GM21717 (cell line): ENCODE measurements at regions not wholly inside any gene's neighbourhood (a gene's known extent, or its start where the extent isn't known, plus 50 kb on each side); places are given as distances from the start of the nearest gene placed in this dataset.

ENCODE experiments used
- ATAC-seq: cut with Tn5 transposase; IDR thresholded peaks from one replicate; pipeline ENCODE4 v1.9.1; 2021; ENCODE audit warnings: mild to moderate bottlenecking, moderate library complexity; ENCODE audit not compliant: unreplicated experiment

DNA sequence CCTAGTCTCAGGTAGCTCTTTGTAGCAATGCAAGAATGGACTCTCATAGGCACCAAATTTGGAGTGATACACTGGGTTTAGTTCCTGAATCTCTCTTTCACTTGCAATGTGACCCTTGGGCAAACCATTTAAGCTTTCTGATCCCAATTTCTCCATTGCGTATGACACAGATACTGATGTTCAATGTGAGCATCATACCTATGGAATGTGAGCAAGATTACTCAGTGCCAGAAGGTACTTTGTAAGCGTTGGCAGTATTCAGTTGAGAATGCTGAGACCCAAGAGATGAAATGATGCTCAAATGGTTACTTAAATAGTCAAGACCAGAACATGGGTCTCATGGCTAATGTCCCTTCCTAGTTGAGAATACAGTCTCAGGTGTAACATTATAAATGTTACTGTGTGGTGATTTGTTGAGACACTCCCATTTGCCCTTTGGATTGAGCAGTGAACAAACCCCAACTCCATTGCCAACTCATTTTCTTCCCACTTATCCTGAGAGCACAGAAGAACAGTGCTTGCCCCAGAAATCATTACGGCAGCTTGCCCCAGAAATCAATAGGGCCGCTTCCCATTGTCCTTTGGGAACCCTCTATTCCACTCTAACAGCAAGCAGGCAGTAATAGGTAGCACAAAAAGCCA lies 134.1 kb downstream of the SOX9 start:
- ATAC-seq, result no peak

GRCh38 chr17:72255481-72255880 lies 134.7 kb downstream of the SOX9 start:
- ATAC-seq, result no peak

- ATAC-seq, result no peak
Measured at GRCh38 chr17:72258711-72259110, 137.9 kb downstream of the SOX9 start.

- no peak for ATAC-seq
Measured at GRCh38 chr17:72259922-72260321, 139.1 kb downstream of the SOX9 start.

- no peak for ATAC-seq
Measured at GRCh38 chr17:72262766-72263165, 141.9 kb downstream of the SOX9 start.

DNA sequence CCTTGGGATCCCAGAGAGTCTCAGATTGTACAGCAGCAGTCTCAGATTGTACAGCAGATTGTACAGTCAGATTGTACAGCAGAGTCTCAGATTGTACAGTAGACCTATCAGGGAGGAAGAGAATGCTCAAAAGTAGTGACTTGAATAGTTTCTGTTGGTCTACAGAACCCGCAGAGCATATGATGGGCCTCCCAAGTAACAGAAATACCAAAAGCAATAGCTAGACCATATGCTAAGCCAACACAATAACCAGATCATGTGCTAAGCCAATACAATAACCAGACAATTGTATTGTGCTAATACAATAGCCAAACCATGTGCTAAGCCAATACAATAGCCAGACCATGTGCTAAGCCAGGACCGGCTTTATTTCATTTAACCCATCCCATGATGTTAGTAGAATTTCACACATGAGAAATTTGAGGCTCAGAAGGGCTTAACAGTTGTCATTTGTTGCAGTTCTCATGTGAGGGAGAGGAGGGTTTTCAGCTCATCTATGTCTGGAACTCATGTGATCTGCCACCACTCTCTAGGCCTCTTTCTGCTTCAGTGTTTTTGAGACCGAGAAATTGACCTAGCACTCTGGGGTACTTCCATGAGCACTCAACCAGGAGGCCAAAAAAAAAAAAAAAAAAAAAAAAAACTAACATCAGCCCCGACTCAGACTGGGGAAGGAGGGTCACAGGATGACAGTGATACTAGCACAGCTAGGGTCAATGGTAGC lies 144.0 kb downstream of the SOX9 start:
- ATAC-seq, result no peak

DNA sequence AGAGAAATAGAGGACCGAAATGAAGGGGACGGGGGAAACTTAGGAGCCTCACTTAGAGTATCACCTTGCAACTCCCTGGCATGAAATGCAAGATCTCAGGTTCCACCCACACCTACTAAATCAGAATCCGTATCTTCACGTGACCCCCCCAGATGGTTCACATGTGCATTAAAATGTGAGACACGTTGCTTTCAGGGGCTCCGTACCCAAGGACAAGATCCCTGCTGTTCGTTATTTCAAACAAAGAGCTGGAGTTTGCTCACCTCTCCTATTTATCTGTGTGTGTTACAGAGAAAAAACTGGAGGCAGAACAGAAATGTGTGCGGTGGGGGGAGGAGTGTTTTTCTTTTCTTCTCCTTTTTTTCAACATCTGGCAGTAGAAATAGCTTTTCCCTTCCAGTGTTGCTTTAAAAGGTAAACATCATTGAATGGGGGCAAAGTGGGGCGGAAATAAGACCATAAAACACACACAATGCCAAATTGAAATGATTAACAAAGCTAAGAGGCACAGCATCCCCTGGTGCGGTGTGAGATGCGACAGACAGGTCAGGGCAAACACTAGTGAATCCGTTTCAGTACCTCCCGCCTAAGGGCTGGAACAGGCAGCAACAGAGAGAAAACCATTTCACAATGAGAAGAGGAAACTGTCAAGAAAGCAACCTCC lies 145.4 kb downstream of the SOX9 start:
- ATAC-seq, result no peak

DNA sequence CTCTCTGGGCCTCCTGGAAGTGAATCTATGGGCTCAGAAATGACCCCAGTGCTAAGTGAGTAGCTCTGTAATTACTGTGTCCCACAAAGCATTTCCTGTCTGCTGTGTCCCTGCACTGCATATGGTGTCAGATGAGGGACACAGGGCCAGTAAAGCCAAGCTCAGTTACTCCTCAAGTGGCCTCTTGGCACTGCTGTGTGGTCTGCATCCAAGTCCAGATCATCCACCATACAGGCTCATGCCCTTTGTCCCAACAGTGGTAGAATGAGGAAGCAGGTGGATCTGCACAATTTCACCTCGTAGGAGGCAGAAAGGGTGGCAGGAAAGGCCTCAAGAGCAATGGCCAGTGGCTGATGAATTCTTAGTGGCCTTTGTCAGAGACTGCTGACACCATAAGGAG lies 146.8 kb downstream of the SOX9 start:
- ATAC-seq, result no peak

- ATAC-seq, result no peak
Measured at GRCh38 chr17:72268431-72268830, 147.6 kb downstream of the SOX9 start.

- ATAC-seq, result no peak
Measured at GRCh38 chr17:72270273-72270924, 149.6 kb downstream of the SOX9 start.

DNA sequence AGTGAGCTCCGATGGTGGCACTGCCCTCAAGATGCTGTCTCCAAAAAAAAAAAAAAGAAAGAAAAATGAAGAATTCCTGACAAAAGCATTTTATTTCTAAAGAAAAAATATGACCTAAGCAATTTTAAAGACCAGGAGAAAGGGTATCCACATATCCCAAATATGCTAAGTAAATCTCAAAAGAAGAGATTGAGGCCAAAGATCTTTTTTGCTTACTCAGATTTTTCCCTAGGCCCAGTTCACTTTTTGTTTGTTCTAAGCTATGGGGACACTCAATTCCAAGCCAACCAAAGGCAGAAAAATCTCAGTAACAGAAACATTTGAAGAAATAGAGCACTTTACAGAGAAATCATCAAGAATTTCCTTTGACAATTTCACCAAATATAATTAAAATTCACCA lies 150.8 kb downstream of the SOX9 start:
- no peak for ATAC-seq

DNA sequence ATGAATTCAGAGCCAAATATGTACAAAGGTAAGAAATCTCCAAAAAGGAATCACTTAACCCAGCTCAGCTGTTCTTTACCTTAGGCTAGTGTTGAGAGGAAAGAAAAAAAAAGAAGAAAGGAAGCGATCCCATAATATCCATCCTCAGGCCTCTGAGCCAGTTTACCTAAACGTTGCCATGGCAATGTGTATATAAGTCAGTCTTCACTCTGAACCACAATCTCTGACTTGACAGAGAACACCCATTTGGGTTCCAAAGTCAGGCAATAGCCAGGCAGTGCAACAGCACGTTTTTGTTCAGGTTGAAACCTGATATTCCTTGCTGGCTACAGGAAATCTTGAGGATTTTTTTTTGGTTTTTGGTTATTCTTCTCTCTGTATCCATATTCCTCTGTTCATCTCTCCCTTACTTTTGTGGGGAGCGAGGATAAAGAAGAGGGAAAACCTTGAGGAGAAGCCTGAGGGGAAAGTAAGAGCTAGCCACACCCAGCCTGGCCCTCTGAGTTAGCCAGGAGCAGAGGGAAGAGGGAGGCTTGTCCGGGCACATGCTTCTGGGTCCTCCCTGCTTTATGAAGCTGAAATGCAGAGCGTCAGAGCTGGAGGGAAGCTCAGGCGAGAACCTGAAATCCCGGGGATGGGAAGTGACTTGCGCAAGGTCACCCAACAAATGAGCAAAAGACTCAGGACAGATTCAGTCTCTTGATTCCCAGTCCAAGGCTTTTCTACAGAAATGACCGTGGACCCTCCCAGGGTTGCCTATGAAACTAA lies 152.7 kb downstream of the SOX9 start:
- no peak for ATAC-seq

- ATAC-seq, result no peak
Measured at GRCh38 chr17:72274614-72275013, 153.8 kb downstream of the SOX9 start.

GRCh38 chr17:72280881-72281280 lies 160.1 kb downstream of the SOX9 start:
- ATAC-seq, result no peak

DNA sequence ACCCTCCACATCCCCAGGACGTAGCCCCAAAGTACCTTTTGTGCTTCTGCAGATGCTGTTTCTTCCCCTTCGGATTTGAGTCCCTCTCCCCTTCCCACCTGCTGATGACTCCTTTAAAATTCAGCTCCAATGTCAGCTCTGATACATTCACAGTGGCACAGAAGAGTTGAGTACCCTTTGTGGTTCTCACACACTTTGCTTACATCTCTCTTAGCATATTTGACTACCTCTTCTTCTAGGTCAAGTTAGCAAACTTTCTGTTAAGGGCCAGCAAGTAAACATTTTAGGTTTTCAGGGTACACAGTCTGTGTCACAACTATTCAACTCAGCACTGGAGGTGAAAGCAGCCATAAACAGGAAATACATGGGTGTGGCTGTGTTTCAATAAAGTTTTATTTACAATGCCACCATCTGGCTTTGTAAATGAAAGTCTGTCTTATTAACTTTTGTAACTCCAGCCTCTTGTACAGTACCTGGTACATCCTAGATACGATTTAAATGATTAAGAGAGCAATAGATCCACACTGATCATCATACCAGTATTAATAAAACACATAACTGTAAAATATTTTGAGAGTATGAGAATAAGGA lies 161.7 kb downstream of the SOX9 start:
- no peak for ATAC-seq

DNA sequence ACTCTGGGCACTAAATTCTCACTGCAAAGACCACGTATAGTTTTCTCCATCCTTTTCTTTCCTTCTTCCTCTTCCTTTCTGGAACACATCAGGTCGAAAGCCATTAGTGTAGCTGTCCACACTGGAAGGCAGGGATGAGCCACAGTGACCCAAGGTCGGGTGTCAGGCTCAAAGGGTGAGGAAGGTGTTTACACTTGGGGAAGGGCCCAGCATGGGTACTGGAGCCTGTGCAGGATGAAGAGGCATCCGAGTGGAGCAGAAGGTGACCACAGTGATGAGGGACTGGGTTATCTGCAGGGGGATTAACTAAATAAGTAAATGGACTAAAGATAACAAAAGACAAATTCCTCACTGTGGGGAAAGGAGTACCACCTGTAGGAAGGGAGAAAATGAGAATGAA lies 164.0 kb downstream of the SOX9 start:
- ATAC-seq, result no peak

GRCh38 chr17:72287586-72287985 lies 166.8 kb downstream of the SOX9 start:
- no peak for ATAC-seq

DNA sequence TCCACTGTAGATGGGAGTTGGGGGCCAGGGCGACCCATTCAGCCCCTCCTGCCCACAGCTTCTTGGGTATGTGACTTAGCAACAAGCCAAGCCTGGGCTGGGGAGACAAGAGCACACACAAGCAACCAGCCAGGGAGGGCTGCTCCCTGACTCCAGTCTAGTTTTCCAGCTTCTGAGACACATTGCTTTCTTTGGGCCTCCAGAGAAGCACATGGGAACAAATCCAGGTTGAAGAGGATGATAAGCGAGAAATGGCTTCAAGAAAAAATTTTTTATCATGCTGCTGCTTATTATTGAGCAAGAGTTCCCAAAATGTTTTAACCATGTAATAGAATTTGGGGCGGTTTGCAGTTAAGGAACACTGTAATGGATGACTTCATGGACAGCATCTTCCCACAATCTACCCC lies 173.7 kb downstream of the SOX9 start:
- no peak for ATAC-seq

DNA sequence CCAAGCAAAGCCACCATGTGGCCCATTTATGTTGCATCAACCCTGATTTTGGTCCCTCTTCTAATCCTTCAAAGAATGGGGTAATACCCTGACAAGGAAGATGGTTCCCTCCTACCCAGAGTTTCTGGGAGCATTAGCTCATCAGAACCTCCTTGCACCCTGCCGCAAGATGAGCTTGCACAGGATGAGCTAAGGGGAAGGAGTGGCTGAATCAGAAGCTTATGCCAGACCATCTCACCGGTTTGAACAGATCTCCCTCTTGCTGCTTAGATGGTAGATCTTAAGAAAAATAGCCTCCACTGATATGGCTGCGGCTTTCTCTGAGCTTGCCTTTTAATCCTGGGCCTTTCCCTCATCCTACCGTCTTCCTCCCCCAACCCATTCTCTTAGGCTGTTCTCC lies 175.1 kb downstream of the SOX9 start:
- no peak for ATAC-seq

DNA sequence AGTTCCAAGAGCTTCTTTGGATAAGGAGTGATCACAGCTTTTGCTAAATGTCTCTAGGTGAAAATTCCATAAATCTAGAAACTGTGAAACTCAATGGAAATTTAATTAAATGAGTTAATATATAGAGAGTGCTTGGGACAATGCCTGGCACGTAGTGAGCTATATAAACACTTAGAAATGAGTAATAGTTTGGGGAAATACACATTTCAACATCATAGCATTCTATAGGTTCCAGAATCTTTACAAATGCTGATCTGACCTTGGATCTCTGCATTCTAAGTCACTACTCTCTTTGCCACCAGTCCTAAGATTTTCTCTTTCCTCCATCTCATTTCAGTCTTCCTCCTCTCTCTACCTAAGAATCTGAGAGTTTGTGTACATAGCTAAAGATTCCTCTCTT lies 175.6 kb downstream of the SOX9 start:
- ATAC-seq, result no peak
